ENCODE measurements at regions not wholly inside any gene's neighbourhood (a gene's known extent, or its start where the extent isn't known, plus 50 kb on each side); places are given as distances from the start of the nearest gene placed in this dataset.

DNA sequence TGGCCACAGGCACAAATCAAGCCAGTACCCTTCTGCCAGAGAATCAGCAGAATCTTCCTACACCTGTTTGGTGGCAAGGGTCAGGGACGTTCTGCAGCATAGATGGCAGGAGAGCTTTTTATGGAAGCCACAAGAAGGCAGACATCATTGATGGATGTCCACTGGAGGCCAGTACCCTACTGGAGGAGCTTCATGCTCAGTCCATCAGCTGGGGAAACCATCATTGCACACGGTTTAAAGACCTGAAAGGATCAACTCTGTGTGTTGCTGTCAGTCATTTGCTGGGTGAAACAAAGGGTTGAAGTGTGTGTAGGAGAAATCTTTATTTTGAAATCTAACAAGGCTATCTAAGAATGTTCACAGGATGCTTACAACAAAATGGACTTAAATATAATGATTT is 158.9 kb upstream of the SASH1 start:
- Histone ChIP-seq H3K9ac (ENCODE audit: low read depth, low read length) (no peak overlapping the region), H2BK5ac (ENCODE audit: low read depth, low read length, poor library complexity, severe bottlenecking) (no peak overlapping the region), H3K4ac (ENCODE audit: low read depth, low read length) (no peak overlapping the region), H2AK9ac (replicated peaks; ENCODE audit: low read depth, low read length, poor library complexity) (no peak overlapping the region), H2AK5ac (ENCODE audit: low read depth, low read length) (peak overlapping the region; percentile 18; the same call in 1 of the 2 replicates), H4K20me1 (ENCODE audit: insufficient read depth, low read length) (no peaks in the 10 kb centered on the region), H3K9me3 (ENCODE audit: control insufficient read depth, insufficient read depth, low read length) (no peaks in the 10 kb centered on the region), H3K4me3 (ENCODE audit: insufficient read depth, low read depth, low read length) (no peak overlapping the region), H4K5ac (ENCODE audit: low read depth, low read length) (no peak overlapping the region), H2AFZ (replicated peaks; ENCODE audit: low read length, poor library complexity) (no peak overlapping the region), H3K14ac (replicated peaks; ENCODE audit: low read depth, low read length) (no peak overlapping the region), H2BK120ac (ENCODE audit: low read depth, low read length) (no peak overlapping the region), H3K18ac (ENCODE audit: low read depth, low read length) (no peak overlapping the region), H3K23ac (ENCODE audit: low read depth, low read length) (no peak overlapping the region), H3K4me2 (ENCODE audit: low read depth, low read length) (no peak overlapping the region), H3K36me3 (ENCODE audit: control insufficient read depth, insufficient read depth, low read length) (no peaks in the 10 kb centered on the region), H3K4me1 (ENCODE audit: control insufficient read depth, insufficient read depth, low read length) (no peaks in the 10 kb centered on the region), H4K8ac (ENCODE audit: low read depth in 2 of 2, low read length in 2 of 2) (no peak overlapping the region), H2BK15ac (ENCODE audit: low read depth, low read length) (no peak overlapping the region), H3K9me1 (ENCODE audit: insufficient read depth, low read length) (no peaks in the 10 kb centered on the region), H2BK20ac (ENCODE audit: low read depth, low read length) (no peak overlapping the region), H3K56ac (ENCODE audit: extremely low read depth, insufficient read depth, low read length) (no peak overlapping the region), H3K79me1 (ENCODE audit: low read depth in 1 of 2, low read length in 2 of 2) (no peaks in the 10 kb centered on the region), H3K27me3 (ENCODE audit: control insufficient read depth, insufficient read depth, low read length) (no peaks in the 10 kb centered on the region), H3K27ac (ENCODE audit: insufficient read depth, low read length) (no peak overlapping the region), H4K91ac (ENCODE audit: insufficient read depth, low read depth, low read length) (no peak overlapping the region)
- no CpG with 5 or more reads among the region's 2 CpGs for WGBS, 2 experiments (ENCODE audit: extremely low coverage in 2 of 2, insufficient read length in 1 of 2)
- no peak for ATAC-seq (ENCODE audit: low read depth)
- in situ Hi-C loops (cut with MboI; ENCODE audit: low sequenced_read_pairs): no loop called here
- POLR2A ChIA-PET (ENCODE audit: unreplicated experiment): no interaction called here
- intact Hi-C loops (cut with micrococcal nuclease): no loop called here
- no TSS peak for BruUV-seq (replicated peaks)
- dilution Hi-C loops (cut with HindIII; ENCODE audit: low sequenced_read_pairs, unreplicated experiment): no loop called here
- CTCF ChIA-PET: no interaction called here
- DNase-seq: no peak
- TF ChIP-seq RCOR1 (IDR thresholded peaks at IDR 0.05; ENCODE audit: insufficient replicate concordance, low read length) (no peak), MXI1 (IDR thresholded peaks at IDR 0.05; ENCODE audit: borderline replicate concordance, low read depth, low read length) (no peak), MAZ (IDR thresholded peaks at IDR 0.05; ENCODE audit: borderline replicate concordance, low read depth, low read length) (no peak), NFE2L2 (IDR thresholded peaks at IDR 0.05; ENCODE audit: low read depth, low read length) (no peak), RAD21 (IDR thresholded peaks at IDR 0.05; ENCODE audit: low read length) (no peak), FOS (IDR thresholded peaks at IDR 0.05; ENCODE audit: low read depth, low read length) (no peak), CHD1 (IDR thresholded peaks at IDR 0.05; ENCODE audit: low read depth, low read length) (no peak), BHLHE40 (IDR thresholded peaks at IDR 0.05; ENCODE audit: low read depth, low read length) (no peak), CEBPB (IDR thresholded peaks at IDR 0.05; ENCODE audit: low read depth, low read length) (no peak), MAFK (IDR thresholded peaks at IDR 0.05; ENCODE audit: low read depth, low read length) (no peak), RFX5 (IDR thresholded peaks at IDR 0.05; ENCODE audit: low read depth, low read length) (no peak), SMC3 (IDR thresholded peaks at IDR 0.05; ENCODE audit: low read depth, low read length) (no peak)
- TF ChIP-seq, protein P1, sequence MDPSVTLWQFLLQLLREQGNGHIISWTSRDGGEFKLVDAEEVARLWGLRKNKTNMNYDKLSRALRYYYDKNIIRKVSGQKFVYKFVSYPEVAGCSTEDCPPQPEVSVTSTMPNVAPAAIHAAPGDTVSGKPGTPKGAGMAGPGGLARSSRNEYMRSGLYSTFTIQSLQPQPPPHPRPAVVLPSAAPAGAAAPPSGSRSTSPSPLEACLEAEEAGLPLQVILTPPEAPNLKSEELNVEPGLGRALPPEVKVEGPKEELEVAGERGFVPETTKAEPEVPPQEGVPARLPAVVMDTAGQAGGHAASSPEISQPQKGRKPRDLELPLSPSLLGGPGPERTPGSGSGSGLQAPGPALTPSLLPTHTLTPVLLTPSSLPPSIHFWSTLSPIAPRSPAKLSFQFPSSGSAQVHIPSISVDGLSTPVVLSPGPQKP (IDR thresholded peaks at IDR 0.05; ENCODE audit: borderline replicate concordance, low read depth, low read length): no peak
- TF ChIP-seq, protein P2, sequence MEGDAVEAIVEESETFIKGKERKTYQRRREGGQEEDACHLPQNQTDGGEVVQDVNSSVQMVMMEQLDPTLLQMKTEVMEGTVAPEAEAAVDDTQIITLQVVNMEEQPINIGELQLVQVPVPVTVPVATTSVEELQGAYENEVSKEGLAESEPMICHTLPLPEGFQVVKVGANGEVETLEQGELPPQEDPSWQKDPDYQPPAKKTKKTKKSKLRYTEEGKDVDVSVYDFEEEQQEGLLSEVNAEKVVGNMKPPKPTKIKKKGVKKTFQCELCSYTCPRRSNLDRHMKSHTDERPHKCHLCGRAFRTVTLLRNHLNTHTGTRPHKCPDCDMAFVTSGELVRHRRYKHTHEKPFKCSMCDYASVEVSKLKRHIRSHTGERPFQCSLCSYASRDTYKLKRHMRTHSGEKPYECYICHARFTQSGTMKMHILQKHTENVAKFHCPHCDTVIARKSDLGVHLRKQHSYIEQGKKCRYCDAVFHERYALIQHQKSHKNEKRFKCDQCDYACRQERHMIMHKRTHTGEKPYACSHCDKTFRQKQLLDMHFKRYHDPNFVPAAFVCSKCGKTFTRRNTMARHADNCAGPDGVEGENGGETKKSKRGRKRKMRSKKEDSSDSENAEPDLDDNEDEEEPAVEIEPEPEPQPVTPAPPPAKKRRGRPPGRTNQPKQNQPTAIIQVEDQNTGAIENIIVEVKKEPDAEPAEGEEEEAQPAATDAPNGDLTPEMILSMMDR (conservative IDR thresholded peaks at IDR 0.05; ENCODE audit: low read depth, low read length): no peak
- TF ChIP-seq, protein P3, sequence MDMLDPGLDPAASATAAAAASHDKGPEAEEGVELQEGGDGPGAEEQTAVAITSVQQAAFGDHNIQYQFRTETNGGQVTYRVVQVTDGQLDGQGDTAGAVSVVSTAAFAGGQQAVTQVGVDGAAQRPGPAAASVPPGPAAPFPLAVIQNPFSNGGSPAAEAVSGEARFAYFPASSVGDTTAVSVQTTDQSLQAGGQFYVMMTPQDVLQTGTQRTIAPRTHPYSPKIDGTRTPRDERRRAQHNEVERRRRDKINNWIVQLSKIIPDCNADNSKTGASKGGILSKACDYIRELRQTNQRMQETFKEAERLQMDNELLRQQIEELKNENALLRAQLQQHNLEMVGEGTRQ (IDR thresholded peaks at IDR 0.05; ENCODE audit: low read depth, low read length): no peak

Data from IMR-90 (cell line).